K562 (cell line): ENCODE measurements at regions not wholly inside any gene's neighbourhood (a gene's known extent, or its start where the extent isn't known, plus 50 kb on each side); places are given as distances from the start of the nearest gene placed in this dataset.

ENCODE experiments used
- ATAC-seq: fragments of 200-7000 bp; cut with Tn5 transposase; 3 replicates; pipeline ENCODE4 v1.9.1; 2020; ENCODE audit warnings: moderate library complexity
- BruUV-seq: library from RNA; stranded (reverse); fragments of 400-500 nt; replicated peaks from 2 replicates; lab custom pipeline; 2021; lab: Mats Ljungman, UMichigan
- CTCF ChIA-PET: fragments of 300-600 bp; formaldehyde crosslinking; extraction: SDS; loops from one replicate; lab custom pipeline; 2021; ENCODE audit warnings: low intra/inter-chr PET ratio; lab: Yijun Ruan, JAX
- POLR2A ChIA-PET: fragments of 300-600, 350-650 bp; sonication (Branson Sonifier 250); formaldehyde crosslinking; extraction: SDS; loops from one replicate; lab custom pipeline; 2021; ENCODE audit warnings: antibody characterized with exemption, inconsistent platforms; lab: Yijun Ruan, JAX
- DNase-seq, 4 experiments: peaks; one replicate each; pipeline versions ENCODE4 v3.0.0 to v3.0.0-alpha.2; 2011 to 2018; ENCODE audit warnings: low spot score in 3 of 4, mixed read lengths in 3 of 4; ENCODE audit errors: extremely low read depth in 1 of 4
- FAIRE-seq: peaks from 2 replicates; lab custom pipeline; 2011; peaks lifted over from hg19 to GRCh38; lab: Jason Lieb, UNC
- H2AFZ ChIP-seq: 2 replicates; pipeline ENCODE4 v1.6.0; 2011; ENCODE audit warnings: low read depth, low read length, control low read depth, inconsistent platforms
- H3K27ac ChIP-seq: fragments of 200-600 bp; 3 replicates; pipeline ENCODE4 v1.8.0; 2011; ENCODE audit warnings: low read depth, mild to moderate bottlenecking, control low read depth, inconsistent platforms, low read length, moderate library complexity, mixed read lengths; ENCODE audit errors: extremely low read depth
- H3K27me3 ChIP-seq, 2 experiments: fragments of 300-600 bp in 1 of 2; 2 replicates in 1 of 2; 3 replicates in 1 of 2; pipeline versions ENCODE4 v1.6.0 to v1.8.0; 2011; ENCODE audit warnings: inconsistent platforms in 2 of 2, low read length in 2 of 2, mild to moderate bottlenecking in 1 of 2, mixed read lengths in 1 of 2, moderate library complexity in 1 of 2; ENCODE audit not compliant: control insufficient read depth in 2 of 2, insufficient read depth in 2 of 2
- H3K36me3 ChIP-seq: fragments of 300-600 bp; 3 replicates; pipeline ENCODE4 v1.8.0; 2011; ENCODE audit warnings: mild to moderate bottlenecking, low read length, inconsistent platforms; ENCODE audit not compliant: control insufficient read depth, insufficient read depth
- H3K4me1 ChIP-seq, 2 experiments: fragments of 200-600 bp in 1 of 2; replicated peaks in 1 of 2; 2 replicates in 1 of 2; 3 replicates in 1 of 2; pipeline versions ENCODE4 v1.5.1 to v1.8.0; 2011; ENCODE audit warnings: inconsistent platforms in 2 of 2, low read length in 2 of 2, mild to moderate bottlenecking in 1 of 2, mixed read lengths in 1 of 2, moderate library complexity in 1 of 2; ENCODE audit not compliant: control insufficient read depth in 2 of 2, insufficient read depth in 2 of 2
- H3K4me2 ChIP-seq: 2 replicates; pipeline ENCODE4 v1.6.1; 2011; ENCODE audit warnings: low read length, control low read depth, inconsistent platforms, mixed read lengths; ENCODE audit not compliant: insufficient read depth
- H3K4me3 ChIP-seq: fragments of 200-600 bp; sonication (generic), shearing (Covaris generic); 2 replicates; pipeline ENCODE4 v1.5.1; 2016; ENCODE audit warnings: control low read depth, inconsistent platforms
- H3K79me2 ChIP-seq: fragments of 200-600 bp; 3 replicates; pipeline ENCODE4 v1.8.0; 2011; ENCODE audit warnings: low read length, inconsistent platforms; ENCODE audit not compliant: control insufficient read depth, insufficient read depth
- H3K9ac ChIP-seq, 2 experiments: 2 replicates each; pipeline versions ENCODE4 v1.6.0 to v1.6.1; 2011; ENCODE audit warnings: low read depth in 2 of 2, low read length in 2 of 2, control low read depth in 1 of 2, inconsistent platforms in 1 of 2, mild to moderate bottlenecking in 1 of 2, mixed read lengths in 1 of 2; ENCODE audit not compliant: insufficient read depth in 1 of 2
- H3K9me1 ChIP-seq: one replicate; pipeline ENCODE4 v1.6.0; 2011; ENCODE audit warnings: inconsistent platforms, mild to moderate bottlenecking, low read length, moderate library complexity; ENCODE audit not compliant: control insufficient read depth, insufficient read depth
- H3K9me3 ChIP-seq: replicated peaks from 2 replicates; pipeline ENCODE4 v1.5.1; 2011; ENCODE audit warnings: low read depth, low read length, inconsistent platforms; ENCODE audit not compliant: control insufficient read depth, insufficient read depth
- H4K20me1 ChIP-seq: replicated peaks from 2 replicates; pipeline ENCODE4 v1.6.1; 2011; ENCODE audit warnings: low read length, inconsistent platforms, mixed read lengths; ENCODE audit not compliant: control insufficient read depth, insufficient read depth
- ERF ChIP-seq: fragments of 450-650 bp; formaldehyde crosslinking; IDR thresholded peaks from 2 replicates; pipeline ENCODE4 v1.4.0; 2020; ENCODE audit warnings: mild to moderate bottlenecking, mixed read lengths
- GATAD2B ChIP-seq: fragments of 450-650 bp; IDR thresholded peaks from 2 replicates; pipeline ENCODE4 v1.6.1; 2017; ENCODE audit warnings: mild to moderate bottlenecking, borderline replicate concordance
- KAT2B ChIP-seq: IDR thresholded peaks from one replicate; pipeline ENCODE4 v1.6.1; 2012; ENCODE audit warnings: low read depth, mild to moderate bottlenecking, control low read depth, inconsistent platforms, low read length, moderate library complexity
- MAX ChIP-seq: sonication (generic); formaldehyde crosslinking; IDR thresholded peaks from 2 replicates; pipeline ENCODE4 v1.9.0; 2022; ENCODE audit warnings: mild to moderate bottlenecking, missing genetic modification reagents
- NCOA1 ChIP-seq: fragments of 450-650 bp; IDR thresholded peaks from 2 replicates; pipeline ENCODE4 v1.6.1; 2016; ENCODE audit warnings: low read depth
- POLR2B ChIP-seq: fragments of 450-650 bp; IDR thresholded peaks from 2 replicates; pipeline ENCODE4 v1.6.1; 2018; ENCODE audit warnings: low read depth; ENCODE audit not compliant: partially characterized antibody
- RBM14 ChIP-seq: fragments of 200-400 bp; formaldehyde crosslinking; IDR thresholded peaks from 2 replicates; pipeline ENCODE4 v1.6.1; 2018; ENCODE audit warnings: low read depth, mild to moderate bottlenecking, low read length, moderate library complexity, borderline replicate concordance; ENCODE audit not compliant: insufficient read depth
- SFPQ ChIP-seq: fragments of 200-400 bp; formaldehyde crosslinking; IDR thresholded peaks from 2 replicates; pipeline ENCODE4 v1.6.1; 2017; ENCODE audit warnings: mild to moderate bottlenecking, low read depth, low read length, moderate library complexity
- STAT5B ChIP-seq: fragments of 250-450 bp; sonication (Bioruptor Pico); IDR thresholded peaks from 2 replicates; pipeline ENCODE4 v1.8.0; 2021; ENCODE audit warnings: mild to moderate bottlenecking, inconsistent platforms
- TEAD2 ChIP-seq: fragments of 450-650 bp; IDR thresholded peaks from 2 replicates; pipeline ENCODE4 v1.6.1; 2016; ENCODE audit warnings: missing genetic modification characterization, control low read depth, missing compliant biosample characterization
- ZBTB11 ChIP-seq, 3 experiments: fragments of 200-800 bp in 1 of 3; fragments of 250-450 bp in 1 of 3; fragments of 450-650 bp in 1 of 3; sonication (Bioruptor Pico) in 1 of 3; sonication (Bioruptor generic) in 1 of 3; formaldehyde crosslinking in 1 of 3; IDR thresholded peaks; 2 replicates each; pipeline versions ENCODE4 v1.6.1 to v1.8.0; 2016 to 2022; ENCODE audit warnings: mild to moderate bottlenecking in 2 of 3, missing genetic modification characterization in 2 of 3, missing compliant biosample characterization in 1 of 3, moderate library complexity in 1 of 3
- ZBTB34 ChIP-seq: fragments of 250-450 bp; sonication (Bioruptor Pico); IDR thresholded peaks from 2 replicates; pipeline ENCODE4 v1.8.0; 2021; ENCODE audit warnings: mild to moderate bottlenecking, moderate library complexity
- ZNF24 ChIP-seq: fragments of 450-650 bp; IDR thresholded peaks from 2 replicates; pipeline ENCODE4 v1.6.1; 2016
- WGBS: fragments of 100-300 bp; shearing (Covaris generic); methylation state at CpG from one replicate; pipeline ENCODE4 v1.1.6; 2016; ENCODE audit warnings: low coverage, mixed read lengths; ENCODE audit not compliant: insufficient coverage; ENCODE audit errors: missing lambda C conversion rate; 5-methylcytosine and 5-hydroxymethylcytosine counted together
- in situ Hi-C: fragments of 300-500 bp; cut with MboI; formaldehyde crosslinking; loops from 4 replicates; pipeline ENCODE4 v1.15.0; 2018; ENCODE audit warnings: inconsistent platforms, mixed read lengths
- intact Hi-C: fragments of 100-400 bp; cut with micrococcal nuclease; formaldehyde crosslinking; loops from 2 replicates; pipeline ENCODE4 v1.14.2; 2022

GRCh38 chr13:105353654-105354053, 1181.8 kb downstream of the EFNB2 start:
- CTCF ChIA-PET = no interaction called here
- no peaks in the 10 kb centered on the region for H3K36me3 ChIP-seq
- H2AFZ ChIP-seq = no peak overlapping the region
- no peak for FAIRE-seq
- ATAC-seq = no peak
- WGBS = 0% methylated on average over 4 of the region's 4 CpGs
- H4K20me1 ChIP-seq = no peaks in the 10 kb centered on the region
- no peak for TF ChIP-seq POLR2B
- TF ChIP-seq ZBTB11 (CRISPR knock-in tag; IDR thresholded peaks at IDR 0.05) = no peak
- no peak for TF ChIP-seq SFPQ
- no peak for TF ChIP-seq GATAD2B
- TF ChIP-seq ZNF24 = no peak
- TF ChIP-seq TEAD2 (tag) = no peak
- no peak for TF ChIP-seq MAX (CRISPR knock-in tag)
- no peak for TF ChIP-seq STAT5B (CRISPR knock-in tag)
- no peak for TF ChIP-seq ZBTB34 (CRISPR knock-in tag)
- TF ChIP-seq NCOA1 = no peak
- TF ChIP-seq KAT2B = no peak
- TF ChIP-seq RBM14 = no peak
- TF ChIP-seq ERF (CRISPR knock-in tag) = no peak
- no peak for DNase-seq
- intact Hi-C loops = no loop called here
- no peaks in the 10 kb centered on the region for H3K9me3 ChIP-seq
- no peak overlapping the region for H3K4me3 ChIP-seq
- H3K27ac ChIP-seq = no peak overlapping the region
- no peak overlapping the region for H3K9ac ChIP-seq
- H3K9me1 ChIP-seq = no peaks in the 10 kb centered on the region
- H3K79me2 ChIP-seq = no peaks in the 10 kb centered on the region
- POLR2A ChIA-PET = no interaction called here
- BruUV-seq = no TSS peak
- no peaks in the 10 kb centered on the region for H3K27me3 ChIP-seq
- H3K4me1 ChIP-seq = no peaks in the 10 kb centered on the region
- no peak overlapping the region for H3K4me2 ChIP-seq
- in situ Hi-C loops = no loop called here
